ENCODE measurements at regions not wholly inside any gene's neighbourhood (a gene's known extent, or its start where the extent isn't known, plus 50 kb on each side); places are given as distances from the start of the nearest gene placed in this dataset.
"Not testable (repeated sequence)": the region's sequence is repeated elsewhere in the genome, so short reads cannot be mapped to it uniquely, and the experiment has no call there.

- no peak overlapping the region for H3K27ac ChIP-seq
- no peak for TF ChIP-seq CTCF (conservative IDR thresholded peaks at IDR 0.05)
Measured at GRCh38 chr10:18918532-18918931, 130.1 kb upstream of the MALRD1 start.

GRCh38 chr10:18949391-18949790 lies 99.2 kb upstream of the MALRD1 start:
- no peak for TF ChIP-seq CTCF (conservative IDR thresholded peaks at IDR 0.05)
- no peak overlapping the region for H3K27ac ChIP-seq

GRCh38 chr10:18951072-18951823 lies 97.4 kb upstream of the MALRD1 start:
- H3K27ac ChIP-seq = not testable (repeated sequence)

GRCh38 chr10:18955061-18955460 lies 93.5 kb upstream of the MALRD1 start:
- no peak for TF ChIP-seq CTCF (conservative IDR thresholded peaks at IDR 0.05)
- H3K27ac ChIP-seq = no peak overlapping the region

GRCh38 chr10:18959369-18959768 lies 89.2 kb upstream of the MALRD1 start:
- no peak overlapping the region for H3K27ac ChIP-seq
- TF ChIP-seq CTCF (conservative IDR thresholded peaks at IDR 0.05) = no peak

GRCh38 chr10:18960466-18961079 lies 88.0 kb upstream of the MALRD1 start:
- no peak for TF ChIP-seq CTCF (conservative IDR thresholded peaks at IDR 0.05)
- H3K27ac ChIP-seq = no peak overlapping the region

GRCh38 chr10:18968159-18968558 lies 80.4 kb upstream of the MALRD1 start:
- H3K27ac ChIP-seq = no peak overlapping the region
- TF ChIP-seq CTCF (conservative IDR thresholded peaks at IDR 0.05) = no peak

GRCh38 chr10:18976696-18977251 lies 71.8 kb upstream of the MALRD1 start:
- TF ChIP-seq CTCF (conservative IDR thresholded peaks at IDR 0.05) = no peak
- no peak overlapping the region for H3K27ac ChIP-seq
